Stomach (tissue), 4 donors: ENCODE measurements at regions not wholly inside any gene's neighbourhood (a gene's known extent, or its start where the extent isn't known, plus 50 kb on each side); places are given as distances from the start of the nearest gene placed in this dataset.

Source experiments
- POLR2A ChIP-seq, 4 donors: fragments of 450-650 bp; IDR thresholded peaks; one replicate each; pipeline ENCODE4 v1.6.1; 2016; ENCODE audit warnings: antibody characterized with exemption in 4 of 4, control low read depth in 2 of 4, mild to moderate bottlenecking in 1 of 4, moderate library complexity in 1 of 4
- POLR2AphosphoS5 ChIP-seq, 3 donors: sonication (generic); formaldehyde crosslinking; IDR thresholded peaks; one replicate each; pipeline ENCODE4 v1.6.1; 2016; ENCODE audit warnings: antibody characterized with exemption in 3 of 3
- TF ChIP-seq, protein P1 (sequence below), 7 experiments: fragments of 450-650 bp in 4 of 7; fragments of 200-600 bp in 3 of 7; sonication (generic) in 3 of 7; IDR thresholded peaks; one replicate each; pipeline ENCODE4 v1.5.1; 2016 to 2019; ENCODE audit warnings: antibody characterized with exemption in 7 of 7, control low read depth in 2 of 7, mild to moderate bottlenecking in 1 of 7

DNA sequence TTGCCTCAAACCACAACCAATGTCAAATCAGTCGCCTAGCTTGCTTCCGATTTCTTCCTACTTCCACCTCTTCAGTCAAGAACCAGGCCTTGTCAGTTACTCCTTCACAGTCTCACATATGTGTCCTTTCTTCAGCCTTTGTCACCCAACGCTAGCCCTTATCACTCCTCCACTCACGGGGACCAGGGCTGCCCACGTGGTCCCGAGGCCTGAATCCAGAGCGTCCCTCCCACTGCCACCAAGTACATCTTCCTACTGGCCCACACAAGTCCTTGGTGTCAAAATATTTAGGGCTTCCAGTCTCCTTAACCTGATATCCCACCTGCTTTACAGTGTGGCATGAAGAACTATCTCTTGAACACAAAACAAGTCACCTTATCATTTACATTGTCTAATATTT is 119.1 kb upstream of the SPRED2 start:
- TF ChIP-seq, protein P1, sequence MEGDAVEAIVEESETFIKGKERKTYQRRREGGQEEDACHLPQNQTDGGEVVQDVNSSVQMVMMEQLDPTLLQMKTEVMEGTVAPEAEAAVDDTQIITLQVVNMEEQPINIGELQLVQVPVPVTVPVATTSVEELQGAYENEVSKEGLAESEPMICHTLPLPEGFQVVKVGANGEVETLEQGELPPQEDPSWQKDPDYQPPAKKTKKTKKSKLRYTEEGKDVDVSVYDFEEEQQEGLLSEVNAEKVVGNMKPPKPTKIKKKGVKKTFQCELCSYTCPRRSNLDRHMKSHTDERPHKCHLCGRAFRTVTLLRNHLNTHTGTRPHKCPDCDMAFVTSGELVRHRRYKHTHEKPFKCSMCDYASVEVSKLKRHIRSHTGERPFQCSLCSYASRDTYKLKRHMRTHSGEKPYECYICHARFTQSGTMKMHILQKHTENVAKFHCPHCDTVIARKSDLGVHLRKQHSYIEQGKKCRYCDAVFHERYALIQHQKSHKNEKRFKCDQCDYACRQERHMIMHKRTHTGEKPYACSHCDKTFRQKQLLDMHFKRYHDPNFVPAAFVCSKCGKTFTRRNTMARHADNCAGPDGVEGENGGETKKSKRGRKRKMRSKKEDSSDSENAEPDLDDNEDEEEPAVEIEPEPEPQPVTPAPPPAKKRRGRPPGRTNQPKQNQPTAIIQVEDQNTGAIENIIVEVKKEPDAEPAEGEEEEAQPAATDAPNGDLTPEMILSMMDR (IDR thresholded peaks at IDR 0.05) = no peak
- TF ChIP-seq POLR2A (IDR thresholded peaks at IDR 0.05) (no peak), POLR2AphosphoS5 (IDR thresholded peaks at IDR 0.05) (no peak)
